Pulmonary artery endothelial cell (primary cell): ENCODE measurements at regions not wholly inside any gene's neighbourhood (a gene's known extent, or its start where the extent isn't known, plus 50 kb on each side); places are given as distances from the start of the nearest gene placed in this dataset.
"Not testable (repeated sequence)": the region's sequence is repeated elsewhere in the genome, so short reads cannot be mapped to it uniquely, and the experiment has no call there.

Experiments used
- DNase-seq: peaks from one replicate; pipeline ENCODE4 v3.0.0-alpha.2; 2011; ENCODE audit warnings: low read depth, low spot score

GRCh38 chr2:138215958-138216357 lies 251.7 kb downstream of the HNMT start:
- no peak for DNase-seq

GRCh38 chr2:138217975-138218374 lies 253.7 kb downstream of the HNMT start:
- DNase-seq: no peak

- DNase-seq: no peak
Measured at GRCh38 chr2:138218397-138218796, 254.1 kb downstream of the HNMT start.

- no peak for DNase-seq
Measured at GRCh38 chr2:138219961-138220360, 255.7 kb downstream of the HNMT start.

- DNase-seq: no peak
Measured at GRCh38 chr2:138221358-138221757, 257.1 kb downstream of the HNMT start.

GRCh38 chr2:138223319-138223718 lies 259.0 kb downstream of the HNMT start:
- DNase-seq: no peak

GRCh38 chr2:138227195-138227594 lies 262.9 kb downstream of the HNMT start:
- DNase-seq: no peak

GRCh38 chr2:138228101-138228500 lies 263.8 kb downstream of the HNMT start:
- no peak for DNase-seq

GRCh38 chr2:138234265-138234664 lies 267.3 kb upstream of the SPOPL start:
- DNase-seq: no peak

- no peak for DNase-seq
Measured at GRCh38 chr2:138235041-138235440, 266.5 kb upstream of the SPOPL start.

- DNase-seq: no peak
Measured at GRCh38 chr2:138236142-138236541, 265.4 kb upstream of the SPOPL start.

GRCh38 chr2:138237667-138238384 lies 263.7 kb upstream of the SPOPL start:
- DNase-seq: peak; percentile 41

GRCh38 chr2:138238908-138239307 lies 262.7 kb upstream of the SPOPL start:
- no peak for DNase-seq

- no peak for DNase-seq
Measured at GRCh38 chr2:138239902-138240491, 261.6 kb upstream of the SPOPL start.

GRCh38 chr2:138243372-138243771 lies 258.2 kb upstream of the SPOPL start:
- no peak for DNase-seq

- DNase-seq: no peak
Measured at GRCh38 chr2:138244501-138244925, 257.1 kb upstream of the SPOPL start.

- no peak for DNase-seq
Measured at GRCh38 chr2:138245310-138245709, 256.3 kb upstream of the SPOPL start.

GRCh38 chr2:138247302-138247701 lies 254.3 kb upstream of the SPOPL start:
- DNase-seq: no peak

- no peak for DNase-seq
Measured at GRCh38 chr2:138249207-138249606, 252.4 kb upstream of the SPOPL start.

GRCh38 chr2:138250843-138251320 lies 250.7 kb upstream of the SPOPL start:
- not testable (repeated sequence) for DNase-seq

- DNase-seq: no peak
Measured at GRCh38 chr2:138252587-138252986, 249.0 kb upstream of the SPOPL start.

GRCh38 chr2:138255670-138256069 lies 245.9 kb upstream of the SPOPL start:
- DNase-seq: no peak
